HCT116 (cell line): ENCODE measurements at regions not wholly inside any gene's neighbourhood (a gene's known extent, or its start where the extent isn't known, plus 50 kb on each side); places are given as distances from the start of the nearest gene placed in this dataset.

Source experiments
- ATAC-seq: fragments of 200-7000 bp; cut with Tn5 transposase; 2 replicates; pipeline ENCODE4 v1.9.1; 2020; ENCODE audit warnings: mild to moderate bottlenecking, moderate library complexity
- BruUV-seq: library from RNA; stranded (reverse); fragments of 400-500 nt; replicated peaks from 2 replicates; lab custom pipeline; 2021; lab: Mats Ljungman, UMichigan
- CTCF ChIA-PET: fragments of 300-600 bp; sonication (Branson Sonifier 250); formaldehyde crosslinking; loops from one replicate; lab custom pipeline; 2021; ENCODE audit warnings: antibody characterized with exemption; lab: Charles Lee
- POLR2A ChIA-PET: fragments of 300-600, 350-600 bp; sonication (Branson Sonifier 250); formaldehyde crosslinking; loops from one replicate; lab custom pipeline; 2021; ENCODE audit warnings: antibody characterized with exemption; lab: Charles Lee
- RAD21 ChIA-PET, 2 experiments: fragments of 300-600 bp; sonication (Branson Sonifier 250); formaldehyde crosslinking; loops; one replicate each; lab custom pipeline; 2023; ENCODE audit warnings: low total read pairs in 2 of 2; ENCODE audit not compliant: uncharacterized antibody in 2 of 2, unreplicated experiment in 2 of 2, low non-redundant PET in 1 of 2; lab: Charles Lee
- DNase-seq: peaks from one replicate; pipeline ENCODE4 v3.0.0-alpha.2; 2010; ENCODE audit warnings: low read depth, low spot score
- H2AFZ ChIP-seq: fragments of 200-600 bp; shearing (Covaris generic), sonication (generic); 2 replicates; pipeline ENCODE4 v1.6.1; 2017; ENCODE audit warnings: low read depth, mixed run types, mixed read lengths, antibody characterized with exemption, low read length; ENCODE audit not compliant: poor library complexity, severe bottlenecking
- H3K27ac ChIP-seq: 2 replicates; pipeline ENCODE4 v1.5.1; 2012; ENCODE audit warnings: low read depth, low read length
- H3K27me3 ChIP-seq: fragments of 200-600 bp; sonication (generic); 2 replicates; pipeline ENCODE4 v1.6.1; 2016; ENCODE audit warnings: mixed run types, low read length, mixed read lengths; ENCODE audit not compliant: insufficient read depth
- H3K36me3 ChIP-seq, 2 experiments: fragments of 200-500 bp in 1 of 2; fragments of 200-600 bp in 1 of 2; sonication (Bioruptor generic) in 1 of 2; sonication (generic) in 1 of 2; 2 replicates each; pipeline versions ENCODE4 v1.5.1 to v1.6.1; 2014 to 2016; ENCODE audit warnings: low read length in 2 of 2, inconsistent platforms in 1 of 2, mixed read lengths in 1 of 2, mixed run types in 1 of 2; ENCODE audit not compliant: insufficient read depth in 2 of 2, control insufficient read depth in 1 of 2
- H3K4me1 ChIP-seq, 2 experiments: fragments of 200-600 bp in 1 of 2; sonication (generic) in 1 of 2; 2 replicates each; pipeline versions ENCODE4 v1.5.1 to v1.6.1; 2012 to 2017; ENCODE audit warnings: low read length in 2 of 2, inconsistent platforms in 1 of 2, mild to moderate bottlenecking in 1 of 2, mixed read lengths in 1 of 2, mixed run types in 1 of 2, moderate library complexity in 1 of 2; ENCODE audit not compliant: insufficient read depth in 2 of 2, control insufficient read depth in 1 of 2
- H3K4me2 ChIP-seq: fragments of 200-600 bp; sonication (generic); 2 replicates; pipeline ENCODE4 v1.6.1; 2017; ENCODE audit warnings: mixed run types, low read length, mixed read lengths
- H3K4me3 ChIP-seq, 2 experiments: fragments of 200-600 bp in 1 of 2; sonication (generic) in 1 of 2; replicated peaks in 1 of 2; 2 replicates each; pipeline ENCODE4 v1.5.1; 2011 to 2016; ENCODE audit warnings: low read length in 2 of 2, control low read depth in 1 of 2, low read depth in 1 of 2, mild to moderate bottlenecking in 1 of 2, mixed read lengths in 1 of 2, mixed run types in 1 of 2
- H3K79me2 ChIP-seq: fragments of 200-600 bp; sonication (generic); 2 replicates; pipeline ENCODE4 v1.6.1; 2017; ENCODE audit warnings: mild to moderate bottlenecking, mixed run types, low read length, moderate library complexity, mixed read lengths; ENCODE audit not compliant: insufficient read depth
- H3K9ac ChIP-seq: fragments of 200-600 bp; sonication (generic); 2 replicates; pipeline ENCODE4 v1.6.1; 2016; ENCODE audit warnings: low read length, mixed read lengths
- H3K9me2 ChIP-seq: fragments of 200-600 bp; sonication (generic), shearing (Covaris generic); 2 replicates; pipeline ENCODE4 v1.6.1; 2017; ENCODE audit warnings: mixed run types, mild to moderate bottlenecking, moderate library complexity; ENCODE audit not compliant: insufficient read depth
- H3K9me3 ChIP-seq, 2 experiments: fragments of 200-500 bp in 1 of 2; fragments of 200-600 bp in 1 of 2; sonication (Bioruptor generic) in 1 of 2; sonication (generic) in 1 of 2; 2 replicates each; pipeline ENCODE4 v1.6.1; 2014 to 2017; ENCODE audit warnings: low read length in 2 of 2, mixed read lengths in 2 of 2, inconsistent platforms in 1 of 2, low read depth in 1 of 2, mild to moderate bottlenecking in 1 of 2, mixed run types in 1 of 2, moderate library complexity in 1 of 2; ENCODE audit not compliant: control insufficient read depth in 1 of 2, insufficient read depth in 1 of 2
- H4K20me1 ChIP-seq: fragments of 200-600 bp; sonication (generic), shearing (Covaris generic); 2 replicates; pipeline ENCODE4 v1.6.1; 2017; ENCODE audit warnings: mixed run types, mild to moderate bottlenecking, moderate library complexity; ENCODE audit not compliant: insufficient read depth
- CEBPB ChIP-seq: IDR thresholded peaks from 2 replicates; pipeline ENCODE4 v1.6.1; 2012; ENCODE audit warnings: low read depth
- EGR1 ChIP-seq: IDR thresholded peaks from 2 replicates; pipeline ENCODE4 v1.6.1; 2012; ENCODE audit warnings: low read depth
- ELF1 ChIP-seq: IDR thresholded peaks from 2 replicates; pipeline ENCODE4 v1.6.1; 2012; ENCODE audit warnings: low read depth, borderline replicate concordance
- EZH2 ChIP-seq: fragments of 200-600 bp; sonication (generic); IDR thresholded peaks from 2 replicates; pipeline ENCODE4 v1.6.1; 2017; ENCODE audit warnings: antibody characterized with exemption, mixed run types
- FOSL1 ChIP-seq: IDR thresholded peaks from 2 replicates; pipeline ENCODE4 v1.6.1; 2012; ENCODE audit warnings: low read depth
- JUND ChIP-seq: IDR thresholded peaks from 2 replicates; pipeline ENCODE4 v1.6.1; 2012
- POLR2A ChIP-seq: IDR thresholded peaks from 2 replicates; pipeline ENCODE4 v1.7.0; 2011; ENCODE audit warnings: borderline replicate concordance; ENCODE audit not compliant: insufficient read depth, insufficient read length; ENCODE audit errors: extremely low read depth
- POLR2AphosphoS5 ChIP-seq: IDR thresholded peaks from 2 replicates; pipeline ENCODE4 v1.6.1; 2011; ENCODE audit warnings: mild to moderate bottlenecking, low read depth, low read length, moderate library complexity
- SIN3A ChIP-seq: IDR thresholded peaks from 2 replicates; pipeline ENCODE4 v1.6.1; 2012; ENCODE audit warnings: low read depth
- SRF ChIP-seq: IDR thresholded peaks from 2 replicates; pipeline ENCODE4 v1.6.1; 2012; ENCODE audit warnings: low read depth
- TCF7L2 ChIP-seq: IDR thresholded peaks from 2 replicates; pipeline ENCODE4 v1.7.0; 2011; ENCODE audit warnings: borderline replicate concordance, inconsistent platforms; ENCODE audit not compliant: insufficient read depth, insufficient read length; ENCODE audit errors: extremely low read depth
- YY1 ChIP-seq: IDR thresholded peaks from 2 replicates; pipeline ENCODE4 v1.6.1; 2011; ENCODE audit warnings: low read length, low read depth, moderate library complexity, mild to moderate bottlenecking; ENCODE audit not compliant: insufficient replicate concordance; ENCODE audit errors: extremely low read depth
- ZBTB33 ChIP-seq: IDR thresholded peaks from 2 replicates; pipeline ENCODE4 v1.6.1; 2011; ENCODE audit warnings: mild to moderate bottlenecking, low read length, moderate library complexity; ENCODE audit not compliant: insufficient replicate concordance; ENCODE audit errors: extremely low read depth
- ZFX ChIP-seq: fragments of 450-650 bp; IDR thresholded peaks from 2 replicates; pipeline ENCODE4 v1.6.1; 2017
- ZNF274 ChIP-seq: fragments of 200-500 bp; sonication (Bioruptor generic); IDR thresholded peaks from 2 replicates; pipeline ENCODE4 v1.6.1; 2014; ENCODE audit warnings: mild to moderate bottlenecking, low read depth, low read length, inconsistent platforms
- intact Hi-C: fragments of 100-400 bp; cut with micrococcal nuclease; formaldehyde crosslinking; loops from 2 replicates; pipeline ENCODE4 v1.10.0; 2022
- TF ChIP-seq, protein P1 (sequence below): IDR thresholded peaks from 2 replicates; pipeline ENCODE4 v1.6.1; 2012

DNA sequence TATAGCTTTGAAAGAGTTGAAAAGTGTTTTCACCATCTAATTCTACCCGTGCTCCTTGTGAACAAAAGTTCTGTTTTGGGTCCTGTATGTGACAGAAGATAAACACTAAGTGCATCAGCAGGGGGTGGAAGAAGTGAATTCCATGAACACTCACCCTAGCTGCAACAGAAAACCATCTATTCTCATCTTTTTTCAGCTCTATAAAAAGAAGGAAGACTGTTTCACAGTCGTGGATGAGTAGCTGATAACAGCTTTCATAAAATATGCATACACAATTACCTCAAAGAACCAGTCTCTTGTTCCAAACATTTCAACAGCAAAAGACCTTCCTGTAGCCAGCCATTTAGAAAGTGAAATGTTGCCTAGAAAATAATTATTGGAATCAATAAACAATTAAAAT is 281.7 kb upstream of the RASGRP1 start:
- Histone ChIP-seq H4K20me1 (no peaks in the 10 kb centered on the region), H3K79me2 (no peaks in the 10 kb centered on the region), H3K9me2 (no peaks in the 10 kb centered on the region), H3K27ac (no peak overlapping the region), H3K9me3 (no peaks in the 10 kb centered on the region), H3K4me2 (no peak overlapping the region), H3K27me3 (no peaks in the 10 kb centered on the region; the same call in 1 of the 2 replicates), H3K9ac (no peak overlapping the region), H3K4me1 (no peaks in the 10 kb centered on the region), H3K4me3 (no peak overlapping the region), H2AFZ (no peak overlapping the region), H3K36me3 (no peaks in the 10 kb centered on the region)
- ChIA-PET CTCF (no interaction called here), POLR2A (no interaction called here), RAD21 (no interaction called here)
- intact Hi-C loops: no loop called here
- no TSS peak for BruUV-seq
- DNase-seq (no peak), ATAC-seq (no peak)
- TF ChIP-seq TCF7L2 (no peak), ZNF274 (no peak), YY1 (no peak), FOSL1 (no peak), SIN3A (no peak)

- Histone ChIP-seq H4K20me1 (no peaks in the 10 kb centered on the region), H2AFZ (no peak overlapping the region), H3K36me3 (no peaks in the 10 kb centered on the region), H3K4me1 (no peaks in the 10 kb centered on the region), H3K4me2 (no peak overlapping the region), H3K27me3 (no peaks in the 10 kb centered on the region; the same call in 1 of the 2 replicates)
- no TSS peak for BruUV-seq
- RAD21 ChIA-PET: no interaction called here
- intact Hi-C loops: no loop called here
- ATAC-seq: no peak
- TF ChIP-seq, protein P1, sequence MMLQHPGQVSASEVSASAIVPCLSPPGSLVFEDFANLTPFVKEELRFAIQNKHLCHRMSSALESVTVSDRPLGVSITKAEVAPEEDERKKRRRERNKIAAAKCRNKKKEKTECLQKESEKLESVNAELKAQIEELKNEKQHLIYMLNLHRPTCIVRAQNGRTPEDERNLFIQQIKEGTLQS: no peak
- TF ChIP-seq ZBTB33 (no peak), JUND (no peak), SRF (no peak), EZH2 (no peak), ELF1 (no peak), CEBPB (no peak), YY1 (no peak), EGR1 (no peak), POLR2AphosphoS5 (no peak), ZNF274 (no peak), ZFX (no peak), POLR2A (no peak), SIN3A (no peak)
- TF ChIP-seq, all 23 proteins: peak for 0
- H3K9me2 ChIP-seq: no peaks in the 10 kb centered on the region
- POLR2A ChIA-PET: no interaction called here
- H3K79me2 ChIP-seq: no peaks in the 10 kb centered on the region
- H3K9me3 ChIP-seq: no peaks in the 10 kb centered on the region
- CTCF ChIA-PET: no interaction called here
- H3K4me3 ChIP-seq: no peak overlapping the region
- no peak overlapping the region for H3K27ac ChIP-seq
- no peak for DNase-seq
- no peak overlapping the region for H3K9ac ChIP-seq
These were observed 283.1 kb upstream of the RASGRP1 start for GRCh38 chr15:38847666-38848065.
